ENCODE measurements at regions not wholly inside any gene's neighbourhood (a gene's known extent, or its start where the extent isn't known, plus 50 kb on each side); places are given as distances from the start of the nearest gene placed in this dataset.

GRCh38 chrX:1727531-1728027 is 112.7 kb downstream of the ASMT start:
- TF ChIP-seq CTCF (tag by site-specific recombination; IDR thresholded peaks at IDR 0.05) (no peak), GLI2 (tag by site-specific recombination; IDR thresholded peaks at IDR 0.05; ENCODE audit: borderline replicate concordance, low read depth) (no peak), BCL11A (tag by site-specific recombination; IDR thresholded peaks at IDR 0.05; ENCODE audit: low read depth) (no peak), ZNF792 (tag by site-specific recombination; IDR thresholded peaks at IDR 0.05) (no peak), MEIS1 (CRISPR knock-in tag; IDR thresholded peaks at IDR 0.05; ENCODE audit: borderline replicate concordance) (no peak), ZNF184 (tag by site-specific recombination; IDR thresholded peaks at IDR 0.05) (no peak), ZBTB11 (tag by site-specific recombination; conservative IDR thresholded peaks at IDR 0.05; ENCODE audit: low read depth) (no peak)
